ENCODE measurements at regions not wholly inside any gene's neighbourhood (a gene's known extent, or its start where the extent isn't known, plus 50 kb on each side); places are given as distances from the start of the nearest gene placed in this dataset.

- Histone ChIP-seq H3K36me3 (ENCODE audit: control insufficient read depth, insufficient read depth, low read length) (no peaks in the 10 kb centered on the region), H3K4me3 (ENCODE audit: low read depth, low read length) (no peak overlapping the region), H3K27me3 (ENCODE audit: control insufficient read depth, insufficient read depth, low read length) (no peaks in the 10 kb centered on the region)
- FAIRE-seq (no peak), DNase-seq (ENCODE audit: low read depth) (no peak)
- no peak for TF ChIP-seq CTCF (IDR thresholded peaks at IDR 0.05; ENCODE audit: insufficient read depth, low read length, severe bottlenecking)
Observed at GRCh38 chr13:97852181-97852874, 101.1 kb upstream of the IPO5 start.

GRCh38 chr13:97853550-97853949, 99.9 kb upstream of the IPO5 start:
- Histone ChIP-seq H3K4me3 (ENCODE audit: low read depth, low read length) (no peak overlapping the region), H3K36me3 (ENCODE audit: control insufficient read depth, insufficient read depth, low read length) (no peaks in the 10 kb centered on the region), H3K27me3 (ENCODE audit: control insufficient read depth, insufficient read depth, low read length) (no peaks in the 10 kb centered on the region)
- DNase-seq (ENCODE audit: low read depth) (peak; percentile 37), FAIRE-seq (no peak)
- TF ChIP-seq CTCF (IDR thresholded peaks at IDR 0.05; ENCODE audit: insufficient read depth, low read length, severe bottlenecking) = no peak

GRCh38 chr13:97855570-97856303, 97.7 kb upstream of the IPO5 start:
- DNase-seq (ENCODE audit: low read depth) (peak; percentile 60), FAIRE-seq (peak; percentile 7)
- peak; percentile 86 for TF ChIP-seq CTCF (IDR thresholded peaks at IDR 0.05; ENCODE audit: insufficient read depth, low read length, severe bottlenecking)
- no peaks in the 10 kb centered on the region for H3K36me3 ChIP-seq (ENCODE audit: control insufficient read depth, insufficient read depth, low read length)
- H3K27me3 ChIP-seq (ENCODE audit: control insufficient read depth, insufficient read depth, low read length) = no peaks in the 10 kb centered on the region
- no peak overlapping the region for H3K4me3 ChIP-seq (ENCODE audit: low read depth, low read length)

GRCh38 chr13:97856304-97856675, 97.2 kb upstream of the IPO5 start:
- no peak for TF ChIP-seq CTCF (IDR thresholded peaks at IDR 0.05; ENCODE audit: insufficient read depth, low read length, severe bottlenecking)
- Histone ChIP-seq H3K4me3 (ENCODE audit: low read depth, low read length) (no peak overlapping the region), H3K27me3 (ENCODE audit: control insufficient read depth, insufficient read depth, low read length) (no peaks in the 10 kb centered on the region), H3K36me3 (ENCODE audit: control insufficient read depth, insufficient read depth, low read length) (no peaks in the 10 kb centered on the region)
- DNase-seq (ENCODE audit: low read depth) (no peak), FAIRE-seq (no peak)

- Histone ChIP-seq H3K4me3 (ENCODE audit: low read depth, low read length) (no peak overlapping the region), H3K36me3 (ENCODE audit: control insufficient read depth, insufficient read depth, low read length) (no peaks in the 10 kb centered on the region), H3K27me3 (ENCODE audit: control insufficient read depth, insufficient read depth, low read length) (no peaks in the 10 kb centered on the region)
- DNase-seq (ENCODE audit: low read depth) (no peak), FAIRE-seq (no peak)
- no peak for TF ChIP-seq CTCF (IDR thresholded peaks at IDR 0.05; ENCODE audit: insufficient read depth, low read length, severe bottlenecking)
Observed at GRCh38 chr13:97858161-97858560, 95.3 kb upstream of the IPO5 start.

Measured in bronchial epithelial cell (primary cell).